ENCODE measurements at regions not wholly inside any gene's neighbourhood (a gene's known extent, or its start where the extent isn't known, plus 50 kb on each side); places are given as distances from the start of the nearest gene placed in this dataset.

- TF ChIP-seq CTCF (IDR thresholded peaks at IDR 0.05) (no peak), EZH2 (IDR thresholded peaks at IDR 0.05; ENCODE audit: borderline replicate concordance, insufficient read depth, low read depth, low read length, poor library complexity, severe bottlenecking) (no peak)
Observed at GRCh38 chr18:44536046-44536445, 144.6 kb upstream of the SETBP1 start.

All from B cell (primary cell).